NCI-H1694 treated with DMSO at 0.1 percent for 48 hours (cell line): ENCODE measurements at regions not wholly inside any gene's neighbourhood (a gene's known extent, or its start where the extent isn't known, plus 50 kb on each side); places are given as distances from the start of the nearest gene placed in this dataset.

Experiments used
- DNase-seq: peaks from one replicate; lab custom pipeline; 2025; lab: John Stamatoyannopoulos, UW

- DNase-seq = no peak
Observed at GRCh38 chr2:80854831-80855230, 550.3 kb upstream of the LRRTM1 start.

GRCh38 chr2:80852808-80853139 lies 548.2 kb upstream of the LRRTM1 start:
- DNase-seq = no peak

- no peak for DNase-seq
Observed at GRCh38 chr2:80852079-80852807, 547.7 kb upstream of the LRRTM1 start.

- DNase-seq = no peak
Observed at GRCh38 chr2:80830891-80831290, 526.3 kb upstream of the LRRTM1 start.

GRCh38 chr2:80822999-80823398 lies 518.4 kb upstream of the LRRTM1 start:
- DNase-seq = no peak

- DNase-seq = no peak
Observed at GRCh38 chr2:80815259-80815658, 510.7 kb upstream of the LRRTM1 start.

- DNase-seq = no peak
Observed at GRCh38 chr2:80786584-80786983, 482.0 kb upstream of the LRRTM1 start.

- no peak for DNase-seq
Observed at GRCh38 chr2:80778704-80779103, 474.2 kb upstream of the LRRTM1 start.

GRCh38 chr2:80748592-80748991 lies 444.0 kb upstream of the LRRTM1 start:
- DNase-seq = no peak

- DNase-seq = no peak
Observed at GRCh38 chr2:80737047-80737446, 432.5 kb upstream of the LRRTM1 start.

GRCh38 chr2:80725001-80725400 lies 420.4 kb upstream of the LRRTM1 start:
- no peak for DNase-seq

GRCh38 chr2:80722803-80723202 lies 418.3 kb upstream of the LRRTM1 start:
- no peak for DNase-seq

GRCh38 chr2:80719607-80720006 lies 415.1 kb upstream of the LRRTM1 start:
- no peak for DNase-seq

GRCh38 chr2:80715433-80715832 lies 410.9 kb upstream of the LRRTM1 start:
- DNase-seq = no peak

- DNase-seq = no peak
Observed at GRCh38 chr2:80711915-80712314, 407.4 kb upstream of the LRRTM1 start.

- DNase-seq = no peak
Observed at GRCh38 chr2:80706951-80707350, 402.4 kb upstream of the LRRTM1 start.

GRCh38 chr2:80706541-80706940 lies 402.0 kb upstream of the LRRTM1 start:
- DNase-seq = no peak

GRCh38 chr2:80703532-80703931 lies 399.0 kb upstream of the LRRTM1 start:
- no peak for DNase-seq

GRCh38 chr2:80700961-80701360 lies 396.4 kb upstream of the LRRTM1 start:
- DNase-seq = no peak
